Left colon (tissue), 2 donors: ENCODE measurements at regions not wholly inside any gene's neighbourhood (a gene's known extent, or its start where the extent isn't known, plus 50 kb on each side); places are given as distances from the start of the nearest gene placed in this dataset.
"Not testable (repeated sequence)": the region's sequence is repeated elsewhere in the genome, so short reads cannot be mapped to it uniquely, and the experiment has no call there.

ENCODE experiments used
- ATAC-seq: fragments of 200-7000 bp; cut with Tn5 transposase; one replicate; pipeline ENCODE4 v1.9.1; 2020; ENCODE audit warnings: mild to moderate bottlenecking, moderate library complexity
- DNase-seq, 2 donors: peaks; one replicate each; pipeline ENCODE4 v3.0.0-alpha.2; 2020
- intact Hi-C, 2 donors: fragments of 100-400 bp; cut with DNase I in 1 of 2; cut with micrococcal nuclease in 1 of 2; formaldehyde crosslinking; loops; one replicate each; pipeline versions ENCODE4 v1.11.2 to v1.14.0; 2022; cut with DNase I, micrococcal nuclease
- donor health status: DM: no; HTN: no; CAD: no.
- donor health status: DM: yes; HTN: yes; CAD: no.

GRCh38 chr5:176743136-176743861, 67.1 kb upstream of the UNC5A start:
- intact Hi-C loops = no loop called here
- DNase-seq = no peak
- ATAC-seq = no peak

- no peak for ATAC-seq
- intact Hi-C loops = no loop called here
- DNase-seq = no peak
These were observed 66.3 kb upstream of the UNC5A start for GRCh38 chr5:176743868-176744583.

GRCh38 chr5:176744584-176744965, 65.8 kb upstream of the UNC5A start:
- DNase-seq (no peak), ATAC-seq (no peak)
- intact Hi-C loops = no loop called here

GRCh38 chr5:176747670-176748072, 62.7 kb upstream of the UNC5A start:
- no peak for DNase-seq

GRCh38 chr5:176748073-176748966, 62.0 kb upstream of the UNC5A start:
- DNase-seq (no peak), ATAC-seq (no peak)
- intact Hi-C loops = no loop called here

More at GRCh38 chr5:176747670-176748072, 62.7 kb upstream of the UNC5A start:
- intact Hi-C loops = no loop called here
- ATAC-seq = no peak

GRCh38 chr5:176748967-176749935, 61.1 kb upstream of the UNC5A start:
- intact Hi-C loops = no loop called here
- ATAC-seq = no peak
- DNase-seq = no peak

- intact Hi-C loops = no loop called here
- no peak for ATAC-seq
- no peak for DNase-seq
These were observed 60.2 kb upstream of the UNC5A start for GRCh38 chr5:176750144-176750543.

- intact Hi-C loops = no loop called here
These were observed 55.9 kb upstream of the UNC5A start for GRCh38 chr5:176754376-176754973.

GRCh38 chr5:176755593-176755992, 54.8 kb upstream of the UNC5A start:
- DNase-seq, intact Hi-C loops, ATAC-seq: not testable (repeated sequence)

More at GRCh38 chr5:176754376-176754973, 55.9 kb upstream of the UNC5A start:
- DNase-seq (no peak), ATAC-seq (no peak)

GRCh38 chr5:176757569-176757968, 52.8 kb upstream of the UNC5A start:
- intact Hi-C loops, DNase-seq, ATAC-seq: not testable (repeated sequence)
